Activated T-helper 1 cell treated with anti-CD3 and anti-CD28 coated beads, Interleukin-12 subunit alpha, Interleukin-12 subunit beta, Interleukin-2, Interleukin-4 antibody, amounts not matched to agents 30 ng/mL and 10 ng/mL and 1 ng/mL, durations not matched to agents 14 hours and 24 hours and 36 hours (primary cell): ENCODE measurements at regions not wholly inside any gene's neighbourhood (a gene's known extent, or its start where the extent isn't known, plus 50 kb on each side); places are given as distances from the start of the nearest gene placed in this dataset.
A peak's percentile ranks its signal among the peaks of the same experiment; 100 is the strongest.
"Not testable (repeated sequence)": the region's sequence is repeated elsewhere in the genome, so short reads cannot be mapped to it uniquely, and the experiment has no call there.

Experiments
- DNase-seq: peaks from one replicate; pipeline ENCODE4 v3.0.0; 2021; ENCODE audit warnings: low spot score
- H3K27ac Mint-ChIP-seq: one replicate; pipeline ENCODE4 v1.8.0; 2021; ENCODE audit warnings: mild to moderate bottlenecking, mixed read lengths
- H3K27me3 Mint-ChIP-seq: one replicate; pipeline ENCODE4 v1.8.0; 2022; ENCODE audit warnings: mild to moderate bottlenecking, moderate library complexity, mixed read lengths; ENCODE audit not compliant: insufficient read depth
- H3K36me3 Mint-ChIP-seq: one replicate; pipeline ENCODE4 v1.8.0; 2021; ENCODE audit warnings: low read depth, mixed read lengths
- H3K4me1 Mint-ChIP-seq: one replicate; pipeline ENCODE4 v1.8.0; 2021; ENCODE audit warnings: low read depth, mixed read lengths
- H3K4me3 Mint-ChIP-seq: one replicate; pipeline ENCODE4 v1.8.0; 2021; ENCODE audit warnings: mild to moderate bottlenecking, moderate library complexity, mixed read lengths
- H3K9me3 Mint-ChIP-seq: one replicate; pipeline ENCODE4 v1.8.0; 2021; ENCODE audit warnings: mixed read lengths
- intact Hi-C: fragments of 100-400 bp; cut with micrococcal nuclease; formaldehyde crosslinking; loops from one replicate; pipeline ENCODE4 v1.15.1; 2024

DNA sequence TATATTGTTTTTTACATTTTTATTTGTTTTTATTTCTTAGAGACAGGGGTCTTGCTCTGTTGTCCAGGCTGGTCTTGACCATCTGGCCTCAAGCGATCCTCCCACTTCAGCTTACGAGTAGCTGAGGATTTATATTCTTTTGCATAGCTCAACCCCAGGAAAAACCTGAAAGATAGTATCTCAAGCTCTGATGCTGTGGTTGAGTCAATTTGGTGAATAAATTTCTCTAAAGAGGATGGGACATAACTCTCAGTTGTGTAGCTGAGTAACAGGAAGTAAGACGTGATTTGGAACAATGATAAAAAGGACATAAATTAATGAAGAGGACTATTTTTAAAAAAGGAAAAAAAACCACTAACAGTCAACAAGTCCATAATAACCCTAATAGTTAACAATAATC lies 79.8 kb upstream of the TNFSF11 start:
- no peak for DNase-seq
- no peaks in the 10 kb centered on the region for H3K27me3 Mint-ChIP-seq
- peaks cover 54% of the 10 kb centered on the region for H3K4me1 Mint-ChIP-seq
- H3K36me3 Mint-ChIP-seq: peaks cover 3% of the 10 kb centered on the region
- H3K27ac Mint-ChIP-seq: no peak overlapping the region
- H3K9me3 Mint-ChIP-seq: peaks cover 4% of the 10 kb centered on the region
- intact Hi-C loops: loop anchor here (10.0 kb wide), 2 partner anchors 531 to 1381 kb away; partner anchors contain the start of genes CCDC122, DNAJC15 and LACC1
- H3K4me3 Mint-ChIP-seq: no peak overlapping the region

GRCh38 chr13:42495255-42495654 lies 78.7 kb upstream of the TNFSF11 start:
- intact Hi-C loops: loop anchor here (5.0 to 10.0 kb wide), 5 partner anchors 52 to 1380 kb away; partner anchors contain the start of genes CCDC122, DNAJC15, EPSTI1 and LACC1
- H3K4me1 Mint-ChIP-seq: peaks cover 54% of the 10 kb centered on the region
- H3K4me3 Mint-ChIP-seq: peak overlapping the region; percentile 19
- H3K36me3 Mint-ChIP-seq: peaks cover 4% of the 10 kb centered on the region
- no peaks in the 10 kb centered on the region for H3K27me3 Mint-ChIP-seq
- peaks cover 4% of the 10 kb centered on the region for H3K9me3 Mint-ChIP-seq
- H3K27ac Mint-ChIP-seq: peak overlapping the region; percentile 79
- DNase-seq: no peak

- peaks cover 4% of the 10 kb centered on the region for H3K36me3 Mint-ChIP-seq
- no peak overlapping the region for H3K4me3 Mint-ChIP-seq
- H3K4me1 Mint-ChIP-seq: peaks cover 54% of the 10 kb centered on the region
- peaks cover 8% of the 10 kb centered on the region for H3K9me3 Mint-ChIP-seq
- H3K27ac Mint-ChIP-seq: peak overlapping the region; percentile 21
- H3K27me3 Mint-ChIP-seq: no peaks in the 10 kb centered on the region
- no peak for DNase-seq
- intact Hi-C loops: loop anchor here (2.0 to 10.0 kb wide), 6 partner anchors 52 to 1379 kb away; partner anchors contain the start of genes CCDC122, DNAJC15, EPSTI1 and LACC1
These were observed 78.2 kb upstream of the TNFSF11 start for GRCh38 chr13:42495751-42496150.

DNA sequence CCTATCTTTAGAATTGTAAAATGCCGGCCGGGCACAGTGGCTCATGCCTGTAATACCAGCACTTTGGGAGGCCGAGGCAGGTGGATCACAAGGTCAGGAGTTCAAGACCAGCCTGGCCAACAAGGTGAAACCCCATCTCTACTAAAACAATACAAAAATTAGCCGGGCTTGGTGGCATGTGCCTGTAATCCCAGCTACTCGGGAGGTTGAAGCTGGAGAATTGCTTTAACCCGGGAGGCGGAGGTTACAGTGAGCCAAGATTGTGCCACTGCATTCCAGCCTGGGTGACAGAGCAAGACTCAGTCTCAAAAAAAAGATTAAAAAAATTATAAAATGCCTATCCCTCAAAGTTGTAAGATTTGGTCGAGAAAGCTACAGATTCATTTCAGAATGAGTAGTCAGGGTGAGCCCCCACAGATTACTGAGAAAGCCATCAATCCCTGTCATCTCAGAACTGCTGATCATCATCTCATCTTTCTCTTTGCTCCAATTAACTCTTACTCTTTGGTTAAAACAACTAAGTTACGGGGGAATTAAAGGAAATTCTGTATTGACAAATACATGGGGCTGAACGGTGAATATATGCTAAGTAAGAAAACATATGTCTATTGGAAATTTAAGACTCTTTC lies 76.9 kb upstream of the TNFSF11 start:
- Mint-ChIP-seq H3K9me3 (peaks cover 13% of the 10 kb centered on the region), H3K27ac (peak overlapping the region; percentile 86), H3K4me1 (peaks cover 54% of the 10 kb centered on the region)
- intact Hi-C loops: loop anchor here (1.0 to 10.0 kb wide), 13 partner anchors 50 to 1378 kb away; partner anchors contain the start of genes CCDC122, DNAJC15, EPSTI1 and LACC1
- not testable (repeated sequence) for H3K4me3 Mint-ChIP-seq, H3K36me3 Mint-ChIP-seq, H3K27me3 Mint-ChIP-seq, DNase-seq

DNA sequence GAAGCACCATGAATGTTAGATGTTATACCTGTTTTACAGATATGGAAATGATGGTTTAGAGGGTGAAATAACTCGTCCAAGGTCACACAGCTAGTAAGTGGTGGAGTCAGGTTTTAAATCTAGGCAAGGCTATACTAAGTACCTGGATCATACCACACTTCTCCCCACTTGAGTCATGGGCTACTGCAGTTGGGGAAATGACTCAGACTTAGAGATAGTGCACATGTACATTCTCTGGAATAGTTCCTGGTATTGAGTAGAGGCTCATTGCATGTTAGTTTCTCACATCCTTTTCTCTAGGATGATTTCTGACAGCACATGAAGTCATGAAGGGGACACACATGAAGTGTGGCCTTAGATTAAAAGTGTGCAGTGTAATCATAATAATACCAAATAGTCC lies 76.2 kb upstream of the TNFSF11 start:
- Mint-ChIP-seq H3K4me1 (peaks cover 54% of the 10 kb centered on the region), H3K9me3 (peaks cover 13% of the 10 kb centered on the region), H3K27me3 (no peaks in the 10 kb centered on the region), H3K27ac (peak overlapping the region; percentile 86), H3K36me3 (peaks cover 4% of the 10 kb centered on the region), H3K4me3 (no peak overlapping the region)
- intact Hi-C loops: loop anchor here (1.0 to 10.0 kb wide), 13 partner anchors 50 to 1377 kb away; partner anchors contain the start of genes CCDC122, DNAJC15, EPSTI1 and LACC1
- peak; percentile 12 for DNase-seq

DNA sequence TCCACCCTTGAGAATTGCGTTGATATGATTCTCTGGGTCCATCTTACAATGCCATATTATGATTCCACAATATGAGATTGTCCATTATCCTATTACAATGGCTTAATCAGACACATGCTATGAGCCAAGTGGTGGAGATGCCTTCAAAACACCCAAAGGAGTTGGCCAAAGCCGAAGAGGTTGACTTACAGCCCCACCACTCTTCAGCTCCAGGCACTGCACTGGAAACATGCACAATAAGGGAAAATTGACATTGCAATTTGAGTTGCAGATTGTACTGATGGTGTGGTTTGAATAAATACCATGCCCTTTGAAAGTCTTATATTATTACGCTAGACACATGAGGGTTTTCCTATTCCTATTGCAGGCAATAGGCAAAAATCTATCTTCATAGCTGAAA lies 75.4 kb upstream of the TNFSF11 start:
- DNase-seq: no peak
- H3K27ac Mint-ChIP-seq: peak overlapping the region; percentile 8

More for the DNA sequence above, 75.4 kb upstream of the TNFSF11 start:
- no peak overlapping the region for H3K4me3 Mint-ChIP-seq
- peaks cover 2% of the 10 kb centered on the region for H3K27me3 Mint-ChIP-seq
- peaks cover 4% of the 10 kb centered on the region for H3K36me3 Mint-ChIP-seq
- peaks cover 53% of the 10 kb centered on the region for H3K4me1 Mint-ChIP-seq
- intact Hi-C loops: loop anchor here (5.0 to 10.0 kb wide), 5 partner anchors 49 to 1376 kb away; partner anchors contain the start of genes CCDC122, DNAJC15, EPSTI1 and LACC1
- H3K9me3 Mint-ChIP-seq: peaks cover 13% of the 10 kb centered on the region
